Fibroblast of peridontal ligament (primary cell): ENCODE measurements at regions not wholly inside any gene's neighbourhood (a gene's known extent, or its start where the extent isn't known, plus 50 kb on each side); places are given as distances from the start of the nearest gene placed in this dataset.

Experiments
- DNase-seq: peaks from one replicate; pipeline ENCODE4 v3.0.0-alpha.2; 2010; ENCODE audit errors: extremely low read depth

- DNase-seq = peak; percentile 78
Observed at GRCh38 chr9:115400796-115401195, 282.8 kb upstream of the TNC start.

DNA sequence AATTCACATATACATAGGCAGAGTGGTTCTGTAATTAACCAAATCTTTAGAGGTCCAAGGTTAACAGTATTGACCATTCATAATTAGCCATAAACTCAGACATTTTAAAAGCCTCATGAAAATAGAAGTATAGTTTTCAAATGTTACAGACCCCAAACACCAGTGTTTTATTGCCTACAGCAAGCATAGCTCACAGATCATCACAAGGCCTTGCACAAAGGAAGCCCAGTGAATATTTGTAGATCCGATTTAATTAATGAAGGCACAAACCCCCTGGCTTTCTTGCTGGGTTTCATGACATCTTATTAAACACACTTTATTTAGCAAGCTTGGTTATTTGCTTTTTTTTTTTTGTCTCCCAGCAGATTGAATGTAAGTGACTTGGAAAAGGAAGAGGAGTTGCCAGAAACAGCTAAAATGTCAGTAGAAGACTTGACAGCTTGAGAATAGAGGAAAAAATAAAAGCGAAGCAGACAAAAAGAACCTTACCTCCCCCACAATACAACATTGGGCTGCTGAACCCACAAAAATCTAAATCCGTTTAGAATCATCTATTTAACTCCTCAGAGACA lies 283.9 kb upstream of the TNC start:
- no peak for DNase-seq

- no peak for DNase-seq
Observed at GRCh38 chr9:115403753-115404152, 285.8 kb upstream of the TNC start.

DNA sequence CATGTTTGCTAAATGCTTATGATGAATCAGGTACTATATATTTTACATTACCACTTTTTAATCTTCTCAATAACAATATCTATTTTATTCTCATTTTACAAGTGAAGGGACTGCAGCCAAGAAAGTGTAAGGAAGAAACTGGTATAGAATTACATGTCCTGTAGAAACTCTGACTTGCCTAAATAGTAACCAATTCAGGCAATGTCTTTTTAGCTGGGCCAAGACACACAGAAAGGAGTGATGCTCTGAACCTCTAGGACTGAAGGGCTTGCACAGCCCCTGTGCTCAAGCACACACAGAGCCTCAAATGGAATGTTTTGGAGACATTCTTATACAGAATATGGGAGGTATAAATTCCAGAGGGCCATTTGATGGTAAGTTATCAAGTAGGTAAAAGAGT lies 286.4 kb upstream of the TNC start:
- DNase-seq = no peak

GRCh38 chr9:115411516-115411915 lies 293.6 kb upstream of the TNC start:
- no peak for DNase-seq

DNA sequence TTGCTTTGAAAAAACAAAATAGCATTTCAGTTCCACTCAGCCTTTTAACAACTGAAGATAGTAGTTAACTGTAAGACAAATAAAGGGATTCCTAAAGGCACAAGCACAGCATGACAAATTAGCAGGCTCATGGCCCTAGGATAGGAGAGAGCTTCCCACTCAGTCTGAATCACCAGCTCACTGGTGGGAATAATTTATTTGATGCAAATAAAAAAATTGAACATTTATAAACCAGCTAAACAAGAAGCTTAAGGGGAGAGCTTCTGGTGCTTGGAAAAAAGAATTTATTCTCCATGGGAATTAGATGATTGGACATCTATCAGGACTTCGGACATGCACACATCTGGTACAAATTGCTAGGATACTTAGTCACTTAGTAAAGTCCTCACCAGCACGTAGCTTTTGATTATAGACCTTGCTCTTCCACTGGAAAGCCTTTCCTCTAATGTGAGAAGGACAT lies 294.1 kb upstream of the TNC start:
- DNase-seq = peak; percentile 60

DNA sequence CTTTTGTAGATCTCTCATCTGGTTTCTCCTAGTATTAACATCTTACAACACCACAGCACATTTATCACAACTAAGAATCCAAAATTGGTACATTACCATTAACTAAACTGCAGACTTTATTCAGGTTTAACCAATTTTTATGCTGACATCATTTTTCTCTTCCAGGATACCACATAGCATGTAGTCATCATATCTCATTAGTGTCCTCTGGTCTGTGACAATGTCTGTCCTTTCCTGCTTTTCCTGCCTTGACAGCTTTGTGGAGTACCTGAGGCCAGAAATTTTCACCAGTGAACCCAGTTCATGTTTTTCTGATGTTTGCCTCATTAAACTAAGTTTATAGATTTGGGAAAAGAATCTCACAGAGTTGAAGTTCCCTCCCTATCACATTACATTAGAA lies 294.7 kb upstream of the TNC start:
- no peak for DNase-seq

DNA sequence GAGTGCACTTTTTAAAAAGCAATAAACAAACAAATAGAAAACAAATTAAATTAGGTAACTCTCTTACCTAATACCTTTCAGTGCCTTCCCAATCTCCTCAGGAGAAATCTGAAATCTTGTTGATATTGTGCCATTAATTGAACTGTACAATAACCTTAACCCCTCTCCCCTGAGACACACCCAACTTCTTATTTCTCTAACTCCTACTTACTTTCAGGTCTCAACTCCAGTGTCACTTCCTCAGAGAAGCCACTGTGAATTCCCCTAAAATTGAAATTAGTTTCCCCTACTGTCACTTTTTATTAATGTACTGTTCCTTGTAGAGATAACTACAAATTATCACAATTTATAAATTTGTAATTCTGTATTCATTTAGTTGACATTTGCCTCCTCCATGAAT lies 295.3 kb upstream of the TNC start:
- DNase-seq = no peak

DNA sequence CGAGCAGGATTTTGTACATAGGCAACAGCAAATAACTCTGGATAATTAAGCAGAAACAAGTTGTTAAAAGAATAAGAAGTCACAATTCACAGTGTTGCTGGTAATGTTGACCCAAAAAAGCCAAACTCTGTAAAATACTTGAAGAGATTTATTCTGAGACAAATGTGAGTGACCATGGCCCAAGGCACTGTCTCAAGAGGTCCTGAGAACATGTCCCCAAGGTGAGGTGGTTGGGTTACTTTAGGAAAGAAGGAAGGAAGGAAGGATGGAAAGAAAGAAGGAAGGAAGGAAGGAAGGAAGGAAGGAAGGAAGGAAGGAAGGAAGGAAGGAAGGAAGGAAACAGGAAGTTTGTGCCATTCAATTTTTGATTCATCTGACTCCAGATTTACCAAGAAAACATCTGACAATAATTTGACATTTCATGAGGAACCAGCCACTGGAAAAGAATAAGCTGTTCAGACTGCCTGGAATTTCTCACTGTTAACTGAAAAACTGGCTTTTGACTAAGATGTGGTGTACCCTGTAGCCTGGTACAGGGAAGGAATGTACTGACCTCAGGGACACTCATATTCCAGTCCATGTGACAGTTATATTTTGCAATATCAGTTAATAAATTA lies 295.9 kb upstream of the TNC start:
- no peak for DNase-seq

GRCh38 chr9:115414561-115414960 lies 296.6 kb upstream of the TNC start:
- no peak for DNase-seq

- DNase-seq = no peak
Observed at GRCh38 chr9:115415450-115415849, 297.5 kb upstream of the TNC start.

GRCh38 chr9:115416299-115416698 lies 298.3 kb upstream of the TNC start:
- no peak for DNase-seq

DNA sequence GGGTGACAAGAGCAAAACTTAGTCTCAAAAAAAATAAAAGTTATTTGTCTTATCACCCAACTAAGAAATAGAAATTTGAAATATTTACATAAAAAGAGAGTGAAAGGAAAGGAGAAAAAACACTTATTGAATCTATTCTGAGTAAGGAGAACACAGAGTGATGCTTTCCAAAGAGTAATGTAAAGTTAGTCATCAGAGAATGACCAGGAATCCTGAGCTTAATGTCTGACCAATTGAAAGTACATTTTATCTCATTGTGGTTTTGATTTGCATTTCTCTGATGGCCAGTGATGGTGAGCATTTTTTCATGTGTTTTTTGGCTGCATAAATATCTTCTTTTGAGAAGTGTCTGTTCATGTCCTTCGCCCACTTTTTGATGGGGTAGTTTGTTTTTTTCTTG lies 300.2 kb upstream of the TNC start:
- peak; percentile 42 for DNase-seq

DNA sequence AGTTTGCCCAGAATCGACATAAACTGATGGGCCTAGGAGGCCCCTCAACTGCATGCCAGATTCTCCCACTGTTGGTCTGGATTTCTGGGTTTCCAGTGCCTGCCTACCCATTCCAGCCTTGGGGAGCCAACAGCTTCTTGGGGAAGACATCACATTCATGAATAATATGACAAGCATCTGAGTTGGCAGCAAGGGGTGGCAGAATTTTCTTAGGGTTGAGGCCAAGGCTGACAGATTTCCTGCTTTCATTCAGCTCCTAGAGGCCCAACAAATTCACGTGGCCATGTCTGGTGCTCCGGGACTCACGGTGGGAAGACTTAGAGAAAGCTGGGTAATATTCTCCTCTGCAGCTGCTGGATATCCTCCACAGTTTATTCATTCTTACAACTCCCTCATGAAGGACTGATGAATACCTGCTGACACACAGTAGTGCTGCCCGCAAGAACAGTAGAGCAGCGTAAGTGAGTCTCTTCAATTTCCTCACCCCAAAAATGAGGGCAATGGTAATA lies 305.0 kb upstream of the TNC start:
- no peak for DNase-seq

DNA sequence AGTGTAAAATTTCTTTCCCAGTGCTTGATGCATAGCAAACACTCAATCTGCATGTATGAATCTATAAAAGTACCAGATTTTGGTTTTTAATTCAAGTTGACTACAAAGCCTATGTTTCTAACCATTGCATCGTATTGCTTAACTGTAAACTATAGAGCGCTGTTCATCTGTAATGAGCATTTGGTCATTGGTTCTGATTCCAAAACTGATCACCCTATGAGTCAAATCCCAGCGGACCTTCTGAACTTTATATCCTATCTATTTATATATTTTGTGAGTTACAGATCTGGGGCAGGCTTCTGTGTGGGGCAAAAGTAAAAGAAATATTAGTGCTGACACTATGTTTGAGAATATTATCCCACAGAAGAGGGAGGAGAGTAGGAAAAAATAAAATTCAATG lies 305.7 kb upstream of the TNC start:
- DNase-seq = peak; percentile 74

DNA sequence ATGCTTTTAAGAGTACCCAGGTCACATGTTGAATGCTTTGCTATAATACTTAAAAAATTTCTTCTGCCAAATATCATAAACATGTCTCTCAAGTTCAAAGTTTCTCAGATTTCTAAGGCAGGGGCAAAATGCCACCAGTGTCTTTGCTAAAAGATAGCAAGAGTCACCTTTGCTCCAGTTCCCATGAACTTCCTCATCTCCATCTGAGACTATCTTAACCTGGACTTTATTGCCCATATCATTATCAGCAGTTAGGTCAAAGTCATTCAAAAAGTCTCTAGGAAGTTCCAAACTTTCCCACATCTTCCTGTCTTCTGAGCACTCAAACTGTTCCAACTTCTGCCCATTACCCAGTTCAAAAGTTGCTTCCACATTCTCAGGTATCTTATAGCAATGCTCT lies 307.6 kb upstream of the TNC start:
- no peak for DNase-seq

DNA sequence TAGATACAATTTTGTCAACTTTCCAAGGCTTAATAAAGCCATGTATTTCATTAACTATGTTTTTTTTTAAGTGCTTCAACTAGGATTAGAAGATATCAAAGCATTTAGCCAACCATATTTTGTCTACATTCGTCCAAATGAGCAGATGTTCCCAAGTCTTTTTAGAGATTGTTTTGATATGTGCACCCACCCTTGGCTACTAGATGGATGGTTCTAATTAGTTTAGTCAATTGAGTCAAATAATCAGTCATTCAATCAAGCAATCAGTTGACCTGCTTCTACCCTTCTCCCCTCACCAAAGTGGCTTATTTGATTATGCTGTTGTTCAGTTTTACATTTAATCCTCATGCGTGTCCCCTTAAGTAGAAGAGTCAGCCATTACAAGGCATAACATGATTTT lies 319.5 kb upstream of the TNC start:
- no peak for DNase-seq

GRCh38 chr9:115439641-115440040 lies 321.7 kb upstream of the TNC start:
- no peak for DNase-seq

- peak; percentile 88 for DNase-seq
Observed at GRCh38 chr9:115442054-115442453, 324.1 kb upstream of the TNC start.

- no peak for DNase-seq
Observed at GRCh38 chr9:115443890-115444289, 325.9 kb upstream of the TNC start.

GRCh38 chr9:115444959-115445358 lies 327.0 kb upstream of the TNC start:
- peak; percentile 36 for DNase-seq

DNA sequence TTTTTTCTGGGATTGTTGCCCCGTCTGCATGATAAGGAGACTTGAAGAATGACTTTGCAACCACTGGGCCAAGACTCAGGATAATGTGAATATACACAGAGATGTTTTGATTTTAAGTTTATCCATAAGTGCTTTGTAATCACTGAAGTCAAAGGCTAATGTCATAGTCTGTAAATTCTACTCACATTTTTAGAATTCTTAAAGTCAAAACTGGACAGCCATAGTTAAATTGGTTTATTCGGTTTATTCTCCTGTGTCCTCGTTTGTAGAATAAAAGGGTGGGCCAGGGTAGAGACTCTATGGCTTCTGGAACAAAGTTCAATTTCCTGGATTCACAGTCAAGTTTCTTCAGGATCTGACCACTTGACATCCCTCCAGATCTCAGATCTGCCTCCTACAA lies 327.7 kb upstream of the TNC start:
- no peak for DNase-seq

DNA sequence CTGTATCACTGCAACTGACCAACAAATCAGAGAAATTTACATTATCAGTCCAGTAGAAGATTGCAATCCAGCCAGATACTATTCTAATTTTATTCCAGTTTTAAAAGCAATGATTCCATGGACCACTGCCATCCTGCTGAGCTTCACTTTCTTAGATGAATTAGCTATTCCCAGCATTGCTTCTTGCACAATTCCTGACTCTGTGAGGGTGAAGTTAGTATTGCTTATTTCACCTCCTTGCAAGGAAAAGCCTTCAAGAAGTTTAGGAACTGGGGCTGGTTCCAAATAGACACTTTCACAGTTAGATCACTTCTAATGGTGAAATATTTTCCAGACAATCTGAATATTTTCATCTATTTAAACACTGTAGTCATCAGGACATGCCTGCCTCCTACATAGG lies 338.6 kb upstream of the TNC start:
- peak; percentile 92 for DNase-seq

- peak; percentile 62 for DNase-seq
Observed at GRCh38 chr9:115461280-115461679, 343.3 kb upstream of the TNC start.
